ENCODE measurements at regions not wholly inside any gene's neighbourhood (a gene's known extent, or its start where the extent isn't known, plus 50 kb on each side); places are given as distances from the start of the nearest gene placed in this dataset.

GRCh38 chr14:86521843-86522242 lies 991.9 kb downstream of the FLRT2 start:
- H3K4me3 ChIP-seq, result no peak overlapping the region
- H3K36me3 ChIP-seq, result no peaks in the 10 kb centered on the region
- no peaks in the 10 kb centered on the region for H3K4me1 ChIP-seq
- no peak for TF ChIP-seq CTCF (IDR thresholded peaks at IDR 0.05)
- H3K27me3 ChIP-seq, result no peaks in the 10 kb centered on the region
- no peaks in the 10 kb centered on the region for H3K9me3 ChIP-seq
- H3K27ac ChIP-seq, result no peak overlapping the region
- intact Hi-C loops (cut with DNase I; ENCODE audit: low total_unique reads), result no loop called here
- no peak for DNase-seq

GRCh38 chr14:86521031-86521730 lies 991.2 kb downstream of the FLRT2 start:
- Histone ChIP-seq H3K9me3 (no peaks in the 10 kb centered on the region), H3K4me3 (no peak overlapping the region), H3K36me3 (no peaks in the 10 kb centered on the region), H3K27ac (no peak overlapping the region), H3K4me1 (no peaks in the 10 kb centered on the region), H3K27me3 (no peaks in the 10 kb centered on the region)
- TF ChIP-seq CTCF (IDR thresholded peaks at IDR 0.05), result no peak
- DNase-seq, result no peak
- intact Hi-C loops (cut with DNase I; ENCODE audit: low total_unique reads), result no loop called here

GRCh38 chr14:86518298-86518697 lies 988.4 kb downstream of the FLRT2 start:
- Histone ChIP-seq H3K36me3 (no peaks in the 10 kb centered on the region), H3K27me3 (no peaks in the 10 kb centered on the region), H3K27ac (no peak overlapping the region), H3K4me3 (no peak overlapping the region), H3K4me1 (no peaks in the 10 kb centered on the region), H3K9me3 (no peaks in the 10 kb centered on the region)
- intact Hi-C loops (cut with DNase I; ENCODE audit: low total_unique reads), result no loop called here
- DNase-seq, result no peak
- no peak for TF ChIP-seq CTCF (IDR thresholded peaks at IDR 0.05)

- intact Hi-C loops (cut with DNase I; ENCODE audit: low total_unique reads), result no loop called here
Observed at GRCh38 chr14:86515195-86515594, 985.3 kb downstream of the FLRT2 start.

GRCh38 chr14:86513564-86513963 lies 983.6 kb downstream of the FLRT2 start:
- DNase-seq, result no peak
- no peaks in the 10 kb centered on the region for H3K27me3 ChIP-seq
- H3K27ac ChIP-seq, result no peak overlapping the region
- H3K4me1 ChIP-seq, result no peaks in the 10 kb centered on the region
- H3K36me3 ChIP-seq, result no peaks in the 10 kb centered on the region
- TF ChIP-seq CTCF (IDR thresholded peaks at IDR 0.05), result no peak
- intact Hi-C loops (cut with DNase I; ENCODE audit: low total_unique reads), result no loop called here
- H3K4me3 ChIP-seq, result no peak overlapping the region
- no peaks in the 10 kb centered on the region for H3K9me3 ChIP-seq

More at GRCh38 chr14:86515195-86515594, 985.3 kb downstream of the FLRT2 start:
- no peak for TF ChIP-seq CTCF (IDR thresholded peaks at IDR 0.05)
- no peaks in the 10 kb centered on the region for H3K36me3 ChIP-seq
- H3K9me3 ChIP-seq, result no peaks in the 10 kb centered on the region
- H3K4me3 ChIP-seq, result no peak overlapping the region
- DNase-seq, result no peak
- no peaks in the 10 kb centered on the region for H3K27me3 ChIP-seq
- no peaks in the 10 kb centered on the region for H3K4me1 ChIP-seq
- no peak overlapping the region for H3K27ac ChIP-seq

- Histone ChIP-seq H3K9me3 (no peaks in the 10 kb centered on the region), H3K4me1 (no peaks in the 10 kb centered on the region), H3K4me3 (no peak overlapping the region), H3K36me3 (no peaks in the 10 kb centered on the region), H3K27me3 (no peaks in the 10 kb centered on the region), H3K27ac (no peak overlapping the region)
- DNase-seq, result no peak
- intact Hi-C loops (cut with DNase I; ENCODE audit: low total_unique reads), result no loop called here
- no peak for TF ChIP-seq CTCF (IDR thresholded peaks at IDR 0.05)
Observed at GRCh38 chr14:86513056-86513455, 983.1 kb downstream of the FLRT2 start.
